Muscle layer of duodenum (tissue), 2 donors: ENCODE measurements at regions not wholly inside any gene's neighbourhood (a gene's known extent, or its start where the extent isn't known, plus 50 kb on each side); places are given as distances from the start of the nearest gene placed in this dataset.

Source experiments
- H3K27ac ChIP-seq: one replicate; pipeline ENCODE4 v1.7.0; 2013; ENCODE audit warnings: mild to moderate bottlenecking, low read length
- H3K27me3 ChIP-seq: one replicate; pipeline ENCODE4 v1.7.0; 2013; ENCODE audit warnings: low read depth, mild to moderate bottlenecking, control low read depth, low read length
- H3K36me3 ChIP-seq, 2 donors: one replicate each; pipeline ENCODE4 v1.7.0; 2013; ENCODE audit warnings: low read length in 2 of 2, control low read depth in 1 of 2, mild to moderate bottlenecking in 1 of 2; ENCODE audit not compliant: insufficient read depth in 2 of 2, control insufficient read depth in 1 of 2
- H3K4me1 ChIP-seq, 2 donors: one replicate each; pipeline ENCODE4 v1.7.0; 2013; ENCODE audit warnings: low read length in 2 of 2, mild to moderate bottlenecking in 2 of 2, control low read depth in 1 of 2, moderate library complexity in 1 of 2; ENCODE audit not compliant: insufficient read depth in 2 of 2, control insufficient read depth in 1 of 2
- H3K4me3 ChIP-seq, 2 donors: one replicate each; pipeline ENCODE4 v1.7.0; 2013; ENCODE audit warnings: low read length in 2 of 2, low read depth in 1 of 2, mild to moderate bottlenecking in 1 of 2
- H3K9me3 ChIP-seq, 2 donors: one replicate each; pipeline ENCODE4 v1.7.0; 2013; ENCODE audit warnings: low read length in 2 of 2, control low read depth in 1 of 2, mild to moderate bottlenecking in 1 of 2; ENCODE audit not compliant: control insufficient read depth in 1 of 2
- donor health status: healthy.

GRCh38 chr3:67875338-67875737 is 220.9 kb upstream of the SUCLG2 start:
- no peaks in the 10 kb centered on the region for H3K4me1 ChIP-seq
- no peak overlapping the region for H3K27ac ChIP-seq
- H3K4me3 ChIP-seq = no peak overlapping the region
- H3K27me3 ChIP-seq = no peaks in the 10 kb centered on the region
- no peaks in the 10 kb centered on the region for H3K9me3 ChIP-seq
- no peaks in the 10 kb centered on the region for H3K36me3 ChIP-seq

DNA sequence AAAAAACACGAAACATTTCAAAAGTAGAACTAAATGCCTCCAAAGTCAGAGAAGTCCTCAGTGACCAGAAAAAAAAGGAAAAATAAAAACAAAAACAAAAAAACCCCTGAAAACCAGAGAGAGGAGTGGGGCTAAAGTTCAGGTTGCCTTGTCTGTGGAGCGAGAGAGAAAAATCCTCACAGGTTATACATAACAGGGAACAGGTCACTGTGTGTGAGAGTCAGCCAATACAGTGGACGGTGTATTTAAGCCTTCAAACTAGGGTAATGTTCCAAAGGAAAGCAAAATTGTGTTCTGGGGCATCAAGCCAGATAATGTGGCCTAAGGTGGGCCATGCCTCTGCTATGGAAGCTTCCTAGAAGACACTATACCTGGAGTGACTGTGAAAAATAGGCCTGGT is 216.1 kb upstream of the SUCLG2 start:
- no peaks in the 10 kb centered on the region for H3K4me1 ChIP-seq

GRCh38 chr3:67866571-67866970 is 212.2 kb upstream of the SUCLG2 start:
- H3K36me3 ChIP-seq = peaks cover 0 to 7% of the 10 kb centered on the region in 2 donors
- H3K4me1 ChIP-seq = no peaks in the 10 kb centered on the region
- no peaks in the 10 kb centered on the region for H3K9me3 ChIP-seq
- H3K27ac ChIP-seq = no peak overlapping the region
- H3K4me3 ChIP-seq = no peak overlapping the region
- H3K27me3 ChIP-seq = no peaks in the 10 kb centered on the region

More for the DNA sequence above, 216.1 kb upstream of the SUCLG2 start:
- Histone ChIP-seq H3K9me3 (no peaks in the 10 kb centered on the region), H3K36me3 (peaks cover 0 to 7% of the 10 kb centered on the region in 2 donors), H3K27me3 (no peaks in the 10 kb centered on the region), H3K4me3 (no peak overlapping the region), H3K27ac (no peak overlapping the region)

DNA sequence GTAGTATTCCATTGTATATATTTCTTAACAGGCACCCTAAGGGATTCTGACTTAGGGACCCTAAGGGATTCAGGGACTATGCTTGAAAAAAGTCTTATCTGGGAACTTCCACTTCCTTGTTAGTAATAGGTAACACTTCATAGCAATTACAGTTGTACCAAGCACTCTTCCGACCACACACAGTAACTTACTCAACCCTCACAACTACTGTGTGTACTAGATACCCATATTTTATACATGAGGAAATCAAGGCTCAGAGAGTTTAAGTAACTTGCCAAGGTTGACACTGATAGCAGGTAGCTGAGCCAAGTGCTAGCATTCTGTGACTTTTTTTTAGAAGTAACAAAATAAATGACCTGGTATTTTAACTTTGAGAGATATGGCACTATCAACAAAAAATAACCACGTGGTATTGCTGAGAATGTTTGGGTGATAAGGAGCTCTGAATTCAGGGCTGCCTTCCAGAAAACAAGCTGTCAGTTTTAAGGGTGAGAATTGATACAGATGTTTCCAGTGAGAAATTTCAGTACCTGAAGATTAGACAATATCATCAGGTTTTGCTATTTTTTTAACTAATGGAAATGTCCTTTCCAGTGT is 210.3 kb upstream of the SUCLG2 start:
- Histone ChIP-seq H3K9me3 (no peaks in the 10 kb centered on the region), H3K36me3 (peaks cover 0 to 7% of the 10 kb centered on the region in 2 donors), H3K4me3 (no peak overlapping the region), H3K27ac (no peak overlapping the region), H3K4me1 (no peaks in the 10 kb centered on the region), H3K27me3 (no peaks in the 10 kb centered on the region)

DNA sequence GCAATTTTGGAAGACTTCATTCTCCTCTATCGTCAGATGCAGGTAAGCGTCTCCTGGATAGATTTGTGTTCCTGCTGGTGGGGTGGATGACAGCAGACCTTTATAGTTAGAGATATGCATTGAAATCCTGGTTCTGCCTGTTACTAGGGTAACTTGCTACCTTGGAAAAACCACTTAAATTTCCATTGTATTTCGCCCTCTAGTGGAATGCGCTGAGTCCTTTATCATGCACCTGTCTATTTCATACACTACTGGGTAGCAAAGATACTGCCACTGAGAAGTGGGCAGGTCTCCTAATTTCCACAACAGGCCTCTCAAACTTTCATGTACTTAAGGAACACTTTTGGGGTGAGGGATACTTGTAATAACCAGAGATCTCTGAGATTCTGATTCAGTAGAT is 209.5 kb upstream of the SUCLG2 start:
- Histone ChIP-seq H3K4me1 (no peaks in the 10 kb centered on the region), H3K36me3 (peaks cover 0 to 7% of the 10 kb centered on the region in 2 donors), H3K27ac (no peak overlapping the region), H3K9me3 (peaks cover 0 to 5% of the 10 kb centered on the region in 2 donors), H3K27me3 (no peaks in the 10 kb centered on the region), H3K4me3 (no peak overlapping the region)

- Histone ChIP-seq H3K36me3 (no peaks in the 10 kb centered on the region), H3K27ac (no peak overlapping the region), H3K27me3 (no peaks in the 10 kb centered on the region), H3K4me1 (no peaks in the 10 kb centered on the region), H3K4me3 (no peak overlapping the region), H3K9me3 (peaks cover 0 to 5% of the 10 kb centered on the region in 2 donors)
Measured at GRCh38 chr3:67860429-67860828, 206.0 kb upstream of the SUCLG2 start.

DNA sequence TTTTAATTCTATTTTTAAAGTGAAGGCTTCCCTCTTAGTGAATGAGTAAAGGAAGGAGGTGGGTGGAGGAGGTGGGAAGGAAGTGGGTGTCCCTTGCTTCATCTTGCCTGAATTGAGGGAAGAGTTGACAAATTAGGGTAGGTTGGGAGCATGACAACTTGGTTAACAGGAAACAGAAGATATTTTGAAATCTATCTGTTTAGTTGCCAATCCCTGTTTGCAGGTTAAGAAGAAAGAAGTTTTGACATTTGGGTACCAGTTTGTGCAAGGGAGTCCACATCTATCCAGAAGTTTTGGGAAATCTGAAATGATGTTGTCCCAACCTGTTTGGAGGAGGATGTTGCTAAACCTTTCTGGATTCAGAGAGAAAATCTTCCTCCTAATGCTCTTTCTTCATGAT is 204.1 kb upstream of the SUCLG2 start:
- peaks cover 0 to 5% of the 10 kb centered on the region in 2 donors for H3K9me3 ChIP-seq
- no peak overlapping the region for H3K4me3 ChIP-seq
- H3K4me1 ChIP-seq = no peaks in the 10 kb centered on the region
- no peaks in the 10 kb centered on the region for H3K36me3 ChIP-seq
- H3K27ac ChIP-seq = no peak overlapping the region
- H3K27me3 ChIP-seq = no peaks in the 10 kb centered on the region

DNA sequence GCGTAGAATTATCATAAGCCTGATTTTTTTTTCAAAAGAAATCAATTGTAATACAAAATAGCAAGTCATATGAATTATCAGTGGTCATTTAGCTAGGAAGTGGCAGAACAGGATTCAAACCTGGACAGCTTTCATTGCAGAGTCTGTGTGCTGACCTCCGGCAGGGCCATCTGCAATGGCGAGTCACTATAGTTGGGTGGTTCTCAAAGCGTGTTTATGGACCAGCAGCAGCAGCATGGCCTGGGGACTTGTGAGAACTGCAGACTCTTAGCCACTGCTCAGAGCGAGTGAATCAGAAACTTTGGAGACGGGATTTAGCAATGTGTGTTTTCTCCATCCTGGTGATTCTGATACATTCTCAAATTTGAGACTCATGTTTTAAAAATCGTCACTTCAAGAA is 202.3 kb upstream of the SUCLG2 start:
- Histone ChIP-seq H3K4me1 (no peaks in the 10 kb centered on the region), H3K27me3 (no peaks in the 10 kb centered on the region), H3K27ac (no peak overlapping the region), H3K36me3 (no peaks in the 10 kb centered on the region), H3K4me3 (no peak overlapping the region), H3K9me3 (peaks cover 0 to 5% of the 10 kb centered on the region in 2 donors)

- Histone ChIP-seq H3K36me3 (no peaks in the 10 kb centered on the region), H3K4me3 (no peak overlapping the region), H3K4me1 (no peaks in the 10 kb centered on the region), H3K9me3 (peaks cover 0 to 5% of the 10 kb centered on the region in 2 donors), H3K27ac (no peak overlapping the region), H3K27me3 (no peaks in the 10 kb centered on the region)
Measured at GRCh38 chr3:67854663-67855062, 200.3 kb upstream of the SUCLG2 start.

GRCh38 chr3:67853520-67853919 is 199.1 kb upstream of the SUCLG2 start:
- H3K27me3 ChIP-seq = no peaks in the 10 kb centered on the region
- H3K9me3 ChIP-seq = no peaks in the 10 kb centered on the region
- H3K4me3 ChIP-seq = no peak overlapping the region
- H3K36me3 ChIP-seq = no peaks in the 10 kb centered on the region
- H3K27ac ChIP-seq = no peak overlapping the region
- no peaks in the 10 kb centered on the region for H3K4me1 ChIP-seq

DNA sequence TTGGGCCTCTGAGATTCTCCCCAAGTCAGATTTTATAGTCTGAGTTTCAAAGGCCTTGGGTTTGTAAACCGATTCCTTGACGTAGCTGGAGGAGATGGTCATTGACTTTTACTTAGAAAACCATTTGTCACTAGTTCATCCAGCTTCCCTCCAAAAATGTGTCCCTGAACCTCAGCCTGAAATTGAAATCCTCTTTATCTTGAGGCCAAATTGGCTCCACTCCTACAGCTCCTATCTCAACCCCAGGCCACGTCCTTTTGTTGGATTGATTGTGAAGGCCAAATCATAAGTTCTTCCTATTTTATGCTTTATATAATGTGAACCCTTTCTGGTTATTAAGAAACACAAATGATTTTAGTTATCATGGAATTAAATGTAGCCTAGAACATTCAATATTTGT is 193.9 kb upstream of the SUCLG2 start:
- no peak overlapping the region for H3K27ac ChIP-seq
- no peaks in the 10 kb centered on the region for H3K36me3 ChIP-seq
- no peaks in the 10 kb centered on the region for H3K4me1 ChIP-seq
- no peaks in the 10 kb centered on the region for H3K27me3 ChIP-seq
- no peak overlapping the region for H3K4me3 ChIP-seq
- no peaks in the 10 kb centered on the region for H3K9me3 ChIP-seq

DNA sequence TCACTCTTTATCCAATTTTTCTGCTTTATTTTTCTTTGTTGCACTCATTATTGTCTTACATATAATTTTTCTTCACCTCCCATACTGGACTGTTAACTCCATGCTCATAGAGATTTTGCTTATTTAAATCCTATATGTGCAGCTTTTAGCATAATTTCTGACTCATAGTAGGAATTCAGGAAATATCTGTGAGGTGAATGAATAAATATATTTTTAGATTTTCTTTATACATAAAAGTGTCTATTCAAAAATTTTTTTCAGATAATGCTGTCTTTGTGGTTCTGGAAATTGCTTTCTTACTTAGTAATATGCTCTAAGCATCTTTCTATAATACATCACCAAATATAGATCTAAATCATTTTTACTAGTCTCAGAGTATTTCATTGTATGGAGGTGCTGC is 191.8 kb upstream of the SUCLG2 start:
- no peak overlapping the region for H3K4me3 ChIP-seq

More for the DNA sequence above, 191.8 kb upstream of the SUCLG2 start:
- no peaks in the 10 kb centered on the region for H3K27me3 ChIP-seq
- H3K9me3 ChIP-seq = no peaks in the 10 kb centered on the region
- no peak overlapping the region for H3K27ac ChIP-seq
- H3K36me3 ChIP-seq = no peaks in the 10 kb centered on the region
- H3K4me1 ChIP-seq = no peaks in the 10 kb centered on the region
